Ecto neural progenitor cell (in vitro differentiated cells): ENCODE measurements at regions not wholly inside any gene's neighbourhood (a gene's known extent, or its start where the extent isn't known, plus 50 kb on each side); places are given as distances from the start of the nearest gene placed in this dataset.
A peak's percentile ranks its signal among the peaks of the same experiment; 100 is the strongest.

ENCODE experiments used
- DNase-seq: peaks from one replicate; pipeline ENCODE4 v3.0.0-alpha.2; 2018; ENCODE audit warnings: low spot score

- DNase-seq = no peak
These were observed 144.2 kb upstream of the OTOS start for GRCh38 chr2:240284503-240285259.

- no peak for DNase-seq
These were observed 145.3 kb upstream of the OTOS start for GRCh38 chr2:240285725-240286124.

GRCh38 chr2:240286596-240286995, 146.1 kb upstream of the OTOS start:
- no peak for DNase-seq

- DNase-seq = no peak
These were observed 146.6 kb upstream of the OTOS start for GRCh38 chr2:240287011-240287410.

- DNase-seq = peak; percentile 46
These were observed 147.1 kb upstream of the OTOS start for GRCh38 chr2:240287496-240288086.

DNA sequence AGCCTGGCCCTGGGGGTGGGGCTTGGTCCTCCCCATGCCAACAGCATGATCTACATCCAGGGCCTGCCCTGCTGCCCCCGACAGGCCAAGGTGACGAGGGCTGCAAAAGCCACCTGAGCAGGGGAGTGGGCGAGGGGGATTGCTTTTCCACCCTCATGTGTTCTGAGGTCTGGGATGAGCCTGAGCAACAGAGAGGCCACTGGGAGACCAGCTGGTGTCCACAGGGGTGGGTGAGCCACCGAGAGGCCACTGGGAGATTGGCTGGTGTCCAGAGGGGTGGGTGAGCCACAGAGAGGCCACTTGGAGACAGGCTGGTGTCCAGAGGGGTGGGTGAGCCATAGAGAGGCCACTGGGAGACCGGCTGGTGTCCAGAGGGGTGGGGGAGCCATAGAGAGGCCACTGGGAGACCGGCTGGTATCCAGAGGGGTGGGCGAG, 147.4 kb upstream of the GPC1 start:
- DNase-seq = no peak

DNA sequence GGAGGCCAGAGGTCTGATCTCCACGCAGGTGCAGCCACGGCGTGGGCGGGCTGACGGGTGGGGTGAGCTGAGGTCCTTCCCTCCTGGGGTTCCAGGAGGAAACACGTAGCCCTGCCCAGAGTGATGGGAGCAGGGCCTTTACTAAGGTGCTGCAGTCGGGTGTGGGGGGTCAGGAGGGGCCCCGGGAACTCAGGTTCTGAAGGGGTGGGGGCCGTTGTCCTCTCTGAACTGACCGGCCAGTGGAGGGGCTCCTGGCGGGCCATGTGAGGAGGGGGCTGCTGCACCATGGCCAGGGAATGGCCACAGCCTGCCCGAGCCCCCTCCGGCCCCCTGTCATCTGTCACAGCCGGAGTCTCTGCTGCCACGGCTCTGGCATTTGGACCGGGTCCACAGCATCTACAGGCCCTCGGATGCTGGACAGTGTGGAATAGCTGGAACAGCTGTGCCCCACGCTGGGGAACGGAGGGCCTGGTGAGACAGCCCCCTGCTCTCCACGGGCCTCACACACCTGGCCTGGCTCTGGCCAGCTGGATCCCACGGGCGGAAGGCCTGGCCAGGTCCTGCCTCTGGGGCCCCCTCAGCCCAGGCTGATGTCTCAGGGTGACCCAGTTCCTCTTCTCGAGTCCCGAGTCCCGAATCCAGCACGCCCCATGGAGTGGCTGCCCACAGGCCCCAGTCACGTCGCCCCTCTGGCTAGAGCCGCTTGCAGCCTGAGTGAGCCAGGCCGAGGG, 145.6 kb upstream of the GPC1 start:
- peak; percentile 42 for DNase-seq

DNA sequence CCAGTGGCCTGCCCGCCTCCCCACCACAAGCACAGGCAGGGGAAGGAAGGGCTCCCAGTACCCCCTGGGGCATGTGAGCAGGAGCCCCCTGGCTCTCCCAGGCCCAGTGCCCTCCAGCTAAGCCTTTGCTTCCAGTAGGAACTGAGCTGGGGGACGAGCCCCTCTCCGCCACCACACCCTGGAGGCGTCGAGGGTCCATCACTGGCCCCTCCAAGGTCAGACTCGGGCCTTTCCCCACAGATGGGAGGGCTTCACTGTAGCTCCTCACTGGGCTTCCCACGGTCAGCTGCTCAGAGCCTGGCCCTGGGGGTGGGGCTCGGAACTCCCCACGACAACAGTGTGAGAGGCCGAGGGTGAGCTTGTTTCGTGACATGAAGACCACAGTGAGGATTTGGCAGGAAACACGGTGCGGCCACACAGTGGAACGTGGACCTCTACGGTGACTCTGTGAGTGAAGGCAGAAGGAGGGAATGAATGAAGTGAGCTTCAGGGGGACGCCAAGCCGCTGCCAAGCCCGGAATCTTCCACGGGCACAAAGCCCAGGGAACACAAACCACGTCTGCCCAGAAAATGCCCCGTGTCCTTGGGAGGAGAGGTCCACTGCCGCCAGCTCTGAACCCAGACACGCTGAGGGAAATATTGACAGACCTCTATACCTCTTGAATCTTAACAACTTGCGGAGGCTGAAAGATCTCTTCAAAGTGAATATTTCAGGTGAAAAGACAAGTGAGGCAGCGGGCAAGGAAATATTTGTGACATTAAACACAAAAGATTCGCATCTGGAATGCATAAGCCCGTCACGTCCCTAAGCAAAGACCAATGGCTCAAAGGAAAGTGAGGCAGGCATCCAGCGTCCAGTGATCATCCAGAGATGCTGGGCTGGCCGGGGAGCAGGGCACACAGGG, 144.8 kb upstream of the GPC1 start:
- no peak for DNase-seq

- peak; percentile 44 for DNase-seq
These were observed 144.0 kb upstream of the GPC1 start for GRCh38 chr2:240291337-240292034.

DNA sequence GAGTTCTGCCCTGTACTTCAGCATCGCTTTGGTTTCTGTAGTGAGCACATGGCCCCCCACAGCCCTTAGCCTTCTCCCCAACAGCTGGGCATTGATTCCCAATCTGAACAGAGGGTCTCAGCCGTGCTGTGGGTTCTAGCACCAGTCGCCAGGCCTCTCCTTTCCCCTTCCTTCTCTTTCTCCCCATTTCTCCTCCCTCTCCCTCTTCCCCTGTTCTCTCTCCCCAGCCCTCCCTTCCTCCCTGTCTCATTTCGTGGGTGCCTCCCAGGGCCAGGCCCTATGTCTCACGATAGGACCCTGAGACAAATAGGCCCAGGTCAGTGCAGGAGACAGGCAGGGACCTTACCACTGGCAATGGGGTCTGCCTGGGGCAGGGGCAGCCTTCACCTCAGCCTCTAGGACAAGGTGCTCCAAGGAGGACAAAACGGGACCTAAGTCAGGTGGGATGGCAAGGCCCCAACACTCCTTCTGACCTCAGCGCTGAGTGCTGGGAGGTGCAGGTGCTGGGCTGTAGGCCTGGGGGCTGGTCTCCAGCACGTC, 143.4 kb upstream of the GPC1 start:
- no peak for DNase-seq

GRCh38 chr2:240292619-240293525, 142.6 kb upstream of the GPC1 start:
- peak; percentile 50 for DNase-seq

- DNase-seq = peak; percentile 45
These were observed 141.7 kb upstream of the GPC1 start for GRCh38 chr2:240293557-240294461.

- DNase-seq = no peak
These were observed 140.9 kb upstream of the GPC1 start for GRCh38 chr2:240294514-240294913.

GRCh38 chr2:240295256-240296103, 140.0 kb upstream of the GPC1 start:
- DNase-seq = no peak

- no peak for DNase-seq
These were observed 139.4 kb upstream of the GPC1 start for GRCh38 chr2:240296104-240296406.

DNA sequence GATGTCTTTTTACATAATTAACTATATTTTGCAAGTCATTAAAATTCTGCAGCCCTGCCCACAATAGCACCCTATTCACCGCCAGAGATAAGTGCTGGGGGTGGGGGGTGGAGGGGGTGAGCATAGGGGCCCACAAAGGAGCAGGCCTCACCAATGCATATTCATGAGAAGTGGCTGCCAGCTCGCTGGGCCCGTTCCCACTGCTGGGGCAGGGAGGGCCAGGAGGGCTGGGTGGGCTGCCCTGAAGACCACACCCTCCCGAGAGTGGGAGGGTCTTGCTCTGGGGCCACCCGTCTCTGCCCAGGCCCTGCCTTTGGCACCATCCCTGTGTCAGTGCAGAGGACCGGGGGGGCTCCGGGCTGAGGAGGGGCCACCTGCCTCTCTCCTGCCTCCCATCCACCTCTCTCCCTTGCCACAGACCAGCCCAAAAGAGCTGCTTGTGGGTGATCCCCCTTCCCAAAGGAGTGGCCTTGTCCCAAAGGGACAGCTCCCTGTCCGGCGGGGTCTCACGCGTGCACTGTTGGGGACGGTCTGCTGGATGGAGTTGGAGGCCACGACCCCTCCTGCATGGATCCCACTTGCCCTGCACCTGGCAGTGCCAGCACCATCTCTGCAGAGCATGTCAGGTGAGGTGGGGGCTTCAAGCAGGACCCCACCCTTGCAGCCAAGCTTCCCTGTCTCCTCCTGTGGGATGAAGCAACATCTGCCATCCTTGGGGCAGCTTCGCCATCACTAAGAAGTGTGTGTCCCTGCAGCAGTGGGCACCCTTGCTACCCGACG, 138.8 kb upstream of the GPC1 start:
- peak; percentile 42 for DNase-seq
